WTC11 (cell line): ENCODE measurements at regions not wholly inside any gene's neighbourhood (a gene's known extent, or its start where the extent isn't known, plus 50 kb on each side); places are given as distances from the start of the nearest gene placed in this dataset.

ENCODE experiments used
- ATAC-seq: fragments of 200-7000 bp; cut with Tn5 transposase; 2 replicates; pipeline ENCODE4 v1.10.0; 2021; ENCODE audit warnings: mild to moderate bottlenecking, moderate library complexity
- CTCF ChIA-PET: fragments of 300-600 bp; sonication (Branson Sonifier 250); formaldehyde crosslinking; loops from one replicate; lab custom pipeline; 2021; ENCODE audit warnings: antibody characterized with exemption; lab: Charles Lee
- POLR2A ChIA-PET: fragments of 350-600 bp; sonication (Branson Sonifier 250); formaldehyde crosslinking; loops from one replicate; lab custom pipeline; 2021; ENCODE audit warnings: antibody characterized with exemption; lab: Charles Lee
- DNase-seq: peaks from one replicate; pipeline ENCODE4 v3.0.0; 2021; ENCODE audit warnings: low spot score
- H3K27ac Mint-ChIP-seq: 2 replicates; pipeline ENCODE4 v1.8.0; 2021; ENCODE audit warnings: mixed read lengths
- H3K27me3 Mint-ChIP-seq: 2 replicates; pipeline ENCODE4 v1.8.0; 2021; ENCODE audit warnings: low read depth, mild to moderate bottlenecking, moderate library complexity, mixed read lengths
- H3K36me3 Mint-ChIP-seq: 2 replicates; pipeline ENCODE4 v1.8.0; 2021; ENCODE audit warnings: mixed read lengths
- H3K4me1 Mint-ChIP-seq: 2 replicates; pipeline ENCODE4 v1.8.0; 2022; ENCODE audit warnings: mixed read lengths
- H3K4me3 Mint-ChIP-seq: 2 replicates; pipeline ENCODE4 v1.8.0; 2021; ENCODE audit warnings: mild to moderate bottlenecking, moderate library complexity, mixed read lengths
- H3K9me3 Mint-ChIP-seq: 2 replicates; pipeline ENCODE4 v1.8.0; 2021; ENCODE audit warnings: mixed read lengths
- CBFB ChIP-seq: sonication (generic); formaldehyde crosslinking; IDR thresholded peaks from 2 replicates; pipeline ENCODE4 v1.8.1; 2022; ENCODE audit warnings: mild to moderate bottlenecking, low read depth, missing genetic modification reagents
- ETV6 ChIP-seq: sonication (generic); formaldehyde crosslinking; IDR thresholded peaks from 2 replicates; pipeline ENCODE4 v1.8.1; 2022; ENCODE audit warnings: mild to moderate bottlenecking, missing genetic modification reagents
- FOXK1 ChIP-seq: sonication (generic); formaldehyde crosslinking; IDR thresholded peaks from 2 replicates; pipeline ENCODE4 v1.8.0; 2022; ENCODE audit warnings: mild to moderate bottlenecking, moderate library complexity, missing genetic modification reagents
- JUN ChIP-seq: sonication (generic); formaldehyde crosslinking; IDR thresholded peaks from 2 replicates; pipeline ENCODE4 v1.8.0; 2023; ENCODE audit warnings: mild to moderate bottlenecking, missing genetic modification reagents
- NFYB ChIP-seq: sonication (generic); formaldehyde crosslinking; conservative IDR thresholded peaks from 2 replicates; pipeline ENCODE4 v1.8.0; 2022; ENCODE audit warnings: low read depth, missing genetic modification reagents
- NR3C1 ChIP-seq: sonication (generic); formaldehyde crosslinking; conservative IDR thresholded peaks from 2 replicates; pipeline ENCODE4 v1.8.1; 2023; ENCODE audit warnings: low read depth, mild to moderate bottlenecking, missing genetic modification reagents
- RORB ChIP-seq: fragments of 250-450 bp; sonication (Bioruptor Pico); IDR thresholded peaks from 2 replicates; pipeline ENCODE4 v1.9.0; 2021; ENCODE audit warnings: mild to moderate bottlenecking
- ZNF317 ChIP-seq: sonication (generic); formaldehyde crosslinking; IDR thresholded peaks from 2 replicates; pipeline ENCODE4 v1.8.1; 2023; ENCODE audit warnings: low read depth, mild to moderate bottlenecking, moderate library complexity, missing genetic modification reagents, borderline replicate concordance
- ZNF416 ChIP-seq: fragments of 250-450 bp; sonication (Bioruptor Pico); IDR thresholded peaks from 2 replicates; pipeline ENCODE4 v1.9.0; 2021; ENCODE audit warnings: mild to moderate bottlenecking, inconsistent platforms
- ZNF423 ChIP-seq: fragments of 250-450 bp; sonication (Bioruptor Pico); IDR thresholded peaks from 2 replicates; pipeline ENCODE4 v2.1.2; 2022; ENCODE audit warnings: mild to moderate bottlenecking, moderate library complexity
- TF ChIP-seq, protein P1 (sequence below): sonication (generic); formaldehyde crosslinking; IDR thresholded peaks from 2 replicates; pipeline ENCODE4 v1.8.1; 2023; ENCODE audit warnings: mild to moderate bottlenecking, missing genetic modification reagents, borderline replicate concordance
- TF ChIP-seq, protein P2 (sequence below): fragments of 250-450 bp; sonication (Bioruptor Pico); IDR thresholded peaks from 2 replicates; pipeline ENCODE4 v1.9.0; 2021; ENCODE audit warnings: mild to moderate bottlenecking
- TF ChIP-seq, protein P3 (sequence below): sonication (generic); formaldehyde crosslinking; IDR thresholded peaks from 2 replicates; pipeline ENCODE4 v1.8.0; 2022; ENCODE audit warnings: mild to moderate bottlenecking, missing genetic modification reagents
- TF ChIP-seq, protein P4 (sequence below): sonication (generic); formaldehyde crosslinking; IDR thresholded peaks from 2 replicates; pipeline ENCODE4 v1.8.1; 2023; ENCODE audit warnings: mild to moderate bottlenecking, missing genetic modification reagents
- TF ChIP-seq, protein P5 (sequence below): fragments of 250-450 bp; sonication (Bioruptor Pico); IDR thresholded peaks from 2 replicates; pipeline ENCODE4 v1.9.0; 2021; ENCODE audit warnings: mild to moderate bottlenecking, borderline replicate concordance
- TF ChIP-seq, protein P6 (sequence below): fragments of 250-450 bp; sonication (Bioruptor Pico); conservative IDR thresholded peaks from 2 replicates; pipeline ENCODE4 v1.9.0; 2021; ENCODE audit warnings: mild to moderate bottlenecking

DNA sequence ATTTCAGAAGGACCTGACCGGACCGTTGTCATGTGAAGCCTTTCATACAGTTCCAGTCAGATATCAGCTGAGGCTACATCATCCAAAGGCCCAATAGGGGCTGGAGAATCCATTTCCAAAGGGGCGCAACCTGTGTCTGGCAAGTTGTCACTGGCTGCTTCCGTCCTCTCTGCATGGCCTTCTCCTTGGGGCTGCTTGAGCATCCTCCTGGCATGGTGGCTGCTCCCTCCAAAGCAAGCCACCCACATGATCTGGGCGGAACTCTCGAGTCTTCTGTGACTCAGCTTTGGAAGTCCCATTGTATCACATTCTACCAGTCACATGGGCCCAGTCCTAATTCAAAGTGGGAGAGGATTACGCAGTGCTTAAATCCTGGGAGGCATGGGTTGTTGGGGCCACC, 207.0 kb upstream of the SHH start (continued):
- TF ChIP-seq ETV6 (CRISPR knock-in tag): no peak
- TF ChIP-seq, protein P1, sequence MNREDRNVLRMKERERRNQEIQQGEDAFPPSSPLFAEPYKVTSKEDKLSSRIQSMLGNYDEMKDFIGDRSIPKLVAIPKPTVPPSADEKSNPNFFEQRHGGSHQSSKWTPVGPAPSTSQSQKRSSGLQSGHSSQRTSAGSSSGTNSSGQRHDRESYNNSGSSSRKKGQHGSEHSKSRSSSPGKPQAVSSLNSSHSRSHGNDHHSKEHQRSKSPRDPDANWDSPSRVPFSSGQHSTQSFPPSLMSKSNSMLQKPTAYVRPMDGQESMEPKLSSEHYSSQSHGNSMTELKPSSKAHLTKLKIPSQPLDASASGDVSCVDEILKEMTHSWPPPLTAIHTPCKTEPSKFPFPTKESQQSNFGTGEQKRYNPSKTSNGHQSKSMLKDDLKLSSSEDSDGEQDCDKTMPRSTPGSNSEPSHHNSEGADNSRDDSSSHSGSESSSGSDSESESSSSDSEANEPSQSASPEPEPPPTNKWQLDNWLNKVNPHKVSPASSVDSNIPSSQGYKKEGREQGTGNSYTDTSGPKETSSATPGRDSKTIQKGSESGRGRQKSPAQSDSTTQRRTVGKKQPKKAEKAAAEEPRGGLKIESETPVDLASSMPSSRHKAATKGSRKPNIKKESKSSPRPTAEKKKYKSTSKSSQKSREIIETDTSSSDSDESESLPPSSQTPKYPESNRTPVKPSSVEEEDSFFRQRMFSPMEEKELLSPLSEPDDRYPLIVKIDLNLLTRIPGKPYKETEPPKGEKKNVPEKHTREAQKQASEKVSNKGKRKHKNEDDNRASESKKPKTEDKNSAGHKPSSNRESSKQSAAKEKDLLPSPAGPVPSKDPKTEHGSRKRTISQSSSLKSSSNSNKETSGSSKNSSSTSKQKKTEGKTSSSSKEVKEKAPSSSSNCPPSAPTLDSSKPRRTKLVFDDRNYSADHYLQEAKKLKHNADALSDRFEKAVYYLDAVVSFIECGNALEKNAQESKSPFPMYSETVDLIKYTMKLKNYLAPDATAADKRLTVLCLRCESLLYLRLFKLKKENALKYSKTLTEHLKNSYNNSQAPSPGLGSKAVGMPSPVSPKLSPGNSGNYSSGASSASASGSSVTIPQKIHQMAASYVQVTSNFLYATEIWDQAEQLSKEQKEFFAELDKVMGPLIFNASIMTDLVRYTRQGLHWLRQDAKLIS: no peak
- TF ChIP-seq, protein P2, sequence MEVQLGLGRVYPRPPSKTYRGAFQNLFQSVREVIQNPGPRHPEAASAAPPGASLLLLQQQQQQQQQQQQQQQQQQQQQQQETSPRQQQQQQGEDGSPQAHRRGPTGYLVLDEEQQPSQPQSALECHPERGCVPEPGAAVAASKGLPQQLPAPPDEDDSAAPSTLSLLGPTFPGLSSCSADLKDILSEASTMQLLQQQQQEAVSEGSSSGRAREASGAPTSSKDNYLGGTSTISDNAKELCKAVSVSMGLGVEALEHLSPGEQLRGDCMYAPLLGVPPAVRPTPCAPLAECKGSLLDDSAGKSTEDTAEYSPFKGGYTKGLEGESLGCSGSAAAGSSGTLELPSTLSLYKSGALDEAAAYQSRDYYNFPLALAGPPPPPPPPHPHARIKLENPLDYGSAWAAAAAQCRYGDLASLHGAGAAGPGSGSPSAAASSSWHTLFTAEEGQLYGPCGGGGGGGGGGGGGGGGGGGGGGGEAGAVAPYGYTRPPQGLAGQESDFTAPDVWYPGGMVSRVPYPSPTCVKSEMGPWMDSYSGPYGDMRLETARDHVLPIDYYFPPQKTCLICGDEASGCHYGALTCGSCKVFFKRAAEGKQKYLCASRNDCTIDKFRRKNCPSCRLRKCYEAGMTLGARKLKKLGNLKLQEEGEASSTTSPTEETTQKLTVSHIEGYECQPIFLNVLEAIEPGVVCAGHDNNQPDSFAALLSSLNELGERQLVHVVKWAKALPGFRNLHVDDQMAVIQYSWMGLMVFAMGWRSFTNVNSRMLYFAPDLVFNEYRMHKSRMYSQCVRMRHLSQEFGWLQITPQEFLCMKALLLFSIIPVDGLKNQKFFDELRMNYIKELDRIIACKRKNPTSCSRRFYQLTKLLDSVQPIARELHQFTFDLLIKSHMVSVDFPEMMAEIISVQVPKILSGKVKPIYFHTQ (CRISPR knock-in tag): no peak

DNA sequence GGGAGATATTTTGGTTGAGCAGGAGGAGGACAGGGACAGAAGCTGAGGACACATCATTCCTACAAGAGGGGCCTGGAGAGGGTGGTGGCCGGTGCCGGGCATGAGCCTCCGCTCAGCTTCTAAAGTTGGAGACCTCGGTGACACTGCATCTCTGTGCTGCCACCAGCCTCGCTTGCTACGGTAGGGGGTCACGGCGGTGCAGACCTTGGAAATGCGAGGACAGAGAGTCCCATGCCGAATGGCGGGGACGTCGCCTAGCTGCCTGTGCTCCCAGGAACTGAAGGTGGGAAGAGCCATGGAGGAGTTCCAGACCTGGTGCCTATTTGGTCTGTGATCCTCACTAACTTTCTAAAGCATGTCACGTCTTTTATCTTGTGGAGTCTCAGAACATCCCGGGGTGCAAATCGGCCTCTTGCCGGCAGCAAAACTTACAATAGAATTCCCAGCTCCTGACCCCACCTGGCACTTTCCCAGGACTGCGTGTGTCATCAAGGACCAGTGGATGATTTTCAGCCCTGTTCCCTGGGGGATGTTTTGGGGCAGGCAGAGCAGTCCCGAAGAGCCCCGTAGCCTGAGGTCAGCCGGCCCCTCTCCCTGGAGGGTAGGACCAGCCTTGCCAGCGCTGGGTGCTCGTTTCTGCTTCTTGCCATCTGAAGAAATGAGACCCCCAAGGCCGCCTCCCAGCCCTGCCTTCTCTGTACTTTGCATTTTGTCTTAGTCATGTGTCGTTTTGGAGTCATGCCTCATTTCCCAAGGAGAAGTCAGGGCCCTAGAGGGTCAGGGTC, 205.8 kb upstream of the SHH start:
- peaks cover 52% of the 10 kb centered on the region for H3K9me3 Mint-ChIP-seq
- no peak overlapping the region for H3K27ac Mint-ChIP-seq
- H3K27me3 Mint-ChIP-seq: no peaks in the 10 kb centered on the region; the same call in none of the 2 replicates
- H3K4me1 Mint-ChIP-seq: no peaks in the 10 kb centered on the region
- DNase-seq: no peak
- ChIA-PET POLR2A (no interaction called here), CTCF (interaction anchor here (0.7 kb wide), 1 partner anchor 159 kb away, joined by 3 read pairs; no protein-coding TSS in a partner anchor)
- H3K36me3 Mint-ChIP-seq: peaks cover 35% of the 10 kb centered on the region
- H3K4me3 Mint-ChIP-seq: no peak overlapping the region
- ATAC-seq: no peak
- TF ChIP-seq RORB (CRISPR knock-in tag) (no peak), ZNF416 (CRISPR knock-in tag) (no peak), JUN (CRISPR knock-in tag) (no peak), NR3C1 (CRISPR knock-in tag) (no peak), NFYB (CRISPR knock-in tag) (no peak), ZNF317 (no peak), FOXK1 (CRISPR knock-in tag) (no peak), CBFB (CRISPR knock-in tag) (no peak), ZNF423 (no peak)
- TF ChIP-seq, protein P3, sequence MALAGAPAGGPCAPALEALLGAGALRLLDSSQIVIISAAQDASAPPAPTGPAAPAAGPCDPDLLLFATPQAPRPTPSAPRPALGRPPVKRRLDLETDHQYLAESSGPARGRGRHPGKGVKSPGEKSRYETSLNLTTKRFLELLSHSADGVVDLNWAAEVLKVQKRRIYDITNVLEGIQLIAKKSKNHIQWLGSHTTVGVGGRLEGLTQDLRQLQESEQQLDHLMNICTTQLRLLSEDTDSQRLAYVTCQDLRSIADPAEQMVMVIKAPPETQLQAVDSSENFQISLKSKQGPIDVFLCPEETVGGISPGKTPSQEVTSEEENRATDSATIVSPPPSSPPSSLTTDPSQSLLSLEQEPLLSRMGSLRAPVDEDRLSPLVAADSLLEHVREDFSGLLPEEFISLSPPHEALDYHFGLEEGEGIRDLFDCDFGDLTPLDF (CRISPR knock-in tag): no peak
- TF ChIP-seq, protein P4, sequence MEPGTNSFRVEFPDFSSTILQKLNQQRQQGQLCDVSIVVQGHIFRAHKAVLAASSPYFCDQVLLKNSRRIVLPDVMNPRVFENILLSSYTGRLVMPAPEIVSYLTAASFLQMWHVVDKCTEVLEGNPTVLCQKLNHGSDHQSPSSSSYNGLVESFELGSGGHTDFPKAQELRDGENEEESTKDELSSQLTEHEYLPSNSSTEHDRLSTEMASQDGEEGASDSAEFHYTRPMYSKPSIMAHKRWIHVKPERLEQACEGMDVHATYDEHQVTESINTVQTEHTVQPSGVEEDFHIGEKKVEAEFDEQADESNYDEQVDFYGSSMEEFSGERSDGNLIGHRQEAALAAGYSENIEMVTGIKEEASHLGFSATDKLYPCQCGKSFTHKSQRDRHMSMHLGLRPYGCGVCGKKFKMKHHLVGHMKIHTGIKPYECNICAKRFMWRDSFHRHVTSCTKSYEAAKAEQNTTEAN: no peak
- TF ChIP-seq, protein P5, sequence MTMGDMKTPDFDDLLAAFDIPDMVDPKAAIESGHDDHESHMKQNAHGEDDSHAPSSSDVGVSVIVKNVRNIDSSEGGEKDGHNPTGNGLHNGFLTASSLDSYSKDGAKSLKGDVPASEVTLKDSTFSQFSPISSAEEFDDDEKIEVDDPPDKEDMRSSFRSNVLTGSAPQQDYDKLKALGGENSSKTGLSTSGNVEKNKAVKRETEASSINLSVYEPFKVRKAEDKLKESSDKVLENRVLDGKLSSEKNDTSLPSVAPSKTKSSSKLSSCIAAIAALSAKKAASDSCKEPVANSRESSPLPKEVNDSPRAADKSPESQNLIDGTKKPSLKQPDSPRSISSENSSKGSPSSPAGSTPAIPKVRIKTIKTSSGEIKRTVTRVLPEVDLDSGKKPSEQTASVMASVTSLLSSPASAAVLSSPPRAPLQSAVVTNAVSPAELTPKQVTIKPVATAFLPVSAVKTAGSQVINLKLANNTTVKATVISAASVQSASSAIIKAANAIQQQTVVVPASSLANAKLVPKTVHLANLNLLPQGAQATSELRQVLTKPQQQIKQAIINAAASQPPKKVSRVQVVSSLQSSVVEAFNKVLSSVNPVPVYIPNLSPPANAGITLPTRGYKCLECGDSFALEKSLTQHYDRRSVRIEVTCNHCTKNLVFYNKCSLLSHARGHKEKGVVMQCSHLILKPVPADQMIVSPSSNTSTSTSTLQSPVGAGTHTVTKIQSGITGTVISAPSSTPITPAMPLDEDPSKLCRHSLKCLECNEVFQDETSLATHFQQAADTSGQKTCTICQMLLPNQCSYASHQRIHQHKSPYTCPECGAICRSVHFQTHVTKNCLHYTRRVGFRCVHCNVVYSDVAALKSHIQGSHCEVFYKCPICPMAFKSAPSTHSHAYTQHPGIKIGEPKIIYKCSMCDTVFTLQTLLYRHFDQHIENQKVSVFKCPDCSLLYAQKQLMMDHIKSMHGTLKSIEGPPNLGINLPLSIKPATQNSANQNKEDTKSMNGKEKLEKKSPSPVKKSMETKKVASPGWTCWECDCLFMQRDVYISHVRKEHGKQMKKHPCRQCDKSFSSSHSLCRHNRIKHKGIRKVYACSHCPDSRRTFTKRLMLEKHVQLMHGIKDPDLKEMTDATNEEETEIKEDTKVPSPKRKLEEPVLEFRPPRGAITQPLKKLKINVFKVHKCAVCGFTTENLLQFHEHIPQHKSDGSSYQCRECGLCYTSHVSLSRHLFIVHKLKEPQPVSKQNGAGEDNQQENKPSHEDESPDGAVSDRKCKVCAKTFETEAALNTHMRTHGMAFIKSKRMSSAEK (CRISPR knock-in tag): no peak
- TF ChIP-seq, protein P6, sequence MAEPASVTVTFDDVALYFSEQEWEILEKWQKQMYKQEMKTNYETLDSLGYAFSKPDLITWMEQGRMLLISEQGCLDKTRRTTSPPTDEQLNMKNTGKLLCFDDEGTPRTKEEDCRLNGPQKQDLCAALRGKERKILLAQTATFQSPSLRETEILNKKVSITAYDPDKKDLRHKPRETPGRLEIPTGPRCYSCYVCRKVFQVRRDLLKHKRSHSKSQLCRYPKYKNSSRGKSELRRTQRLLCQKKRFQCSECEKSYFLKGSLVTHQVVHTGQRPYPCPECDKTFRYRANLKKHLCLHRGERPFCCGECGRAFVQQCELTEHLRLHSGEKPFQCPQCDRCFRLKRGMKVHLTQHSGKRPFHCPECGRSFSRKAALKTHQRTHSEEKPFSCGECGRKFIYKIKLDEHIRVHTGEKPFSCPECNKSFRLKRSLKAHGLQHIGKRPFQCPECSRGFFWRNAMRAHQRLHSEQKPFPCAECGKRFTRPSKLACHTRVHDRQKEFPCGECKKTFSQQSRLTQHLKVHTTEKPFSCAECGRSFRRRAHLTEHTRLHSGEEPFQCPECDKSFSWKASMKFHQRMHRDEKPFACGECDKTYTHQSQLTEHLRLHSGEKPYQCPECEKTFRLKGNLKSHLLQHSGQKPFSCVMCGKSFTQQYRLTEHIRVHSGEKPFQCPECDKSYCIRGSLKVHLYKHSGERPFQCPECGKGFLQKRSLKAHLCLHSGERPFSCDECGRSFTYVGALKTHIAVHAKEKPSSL (CRISPR knock-in tag): no peak
